GM12875 (cell line): ENCODE measurements at regions not wholly inside any gene's neighbourhood (a gene's known extent, or its start where the extent isn't known, plus 50 kb on each side); places are given as distances from the start of the nearest gene placed in this dataset.

Source experiments
- H3K4me3 ChIP-seq: one replicate; pipeline ENCODE4 v1.5.1; 2011; ENCODE audit warnings: low read depth, low read length, control low read depth
- TF ChIP-seq, protein P1 (sequence below): IDR thresholded peaks from 2 replicates; pipeline ENCODE4 v1.5.1; 2011; ENCODE audit warnings: low read depth, mild to moderate bottlenecking, control low read depth, inconsistent platforms, low read length, moderate library complexity, borderline replicate concordance; ENCODE audit not compliant: insufficient read depth

- H3K4me3 ChIP-seq, result no peak overlapping the region
- TF ChIP-seq, protein P1, sequence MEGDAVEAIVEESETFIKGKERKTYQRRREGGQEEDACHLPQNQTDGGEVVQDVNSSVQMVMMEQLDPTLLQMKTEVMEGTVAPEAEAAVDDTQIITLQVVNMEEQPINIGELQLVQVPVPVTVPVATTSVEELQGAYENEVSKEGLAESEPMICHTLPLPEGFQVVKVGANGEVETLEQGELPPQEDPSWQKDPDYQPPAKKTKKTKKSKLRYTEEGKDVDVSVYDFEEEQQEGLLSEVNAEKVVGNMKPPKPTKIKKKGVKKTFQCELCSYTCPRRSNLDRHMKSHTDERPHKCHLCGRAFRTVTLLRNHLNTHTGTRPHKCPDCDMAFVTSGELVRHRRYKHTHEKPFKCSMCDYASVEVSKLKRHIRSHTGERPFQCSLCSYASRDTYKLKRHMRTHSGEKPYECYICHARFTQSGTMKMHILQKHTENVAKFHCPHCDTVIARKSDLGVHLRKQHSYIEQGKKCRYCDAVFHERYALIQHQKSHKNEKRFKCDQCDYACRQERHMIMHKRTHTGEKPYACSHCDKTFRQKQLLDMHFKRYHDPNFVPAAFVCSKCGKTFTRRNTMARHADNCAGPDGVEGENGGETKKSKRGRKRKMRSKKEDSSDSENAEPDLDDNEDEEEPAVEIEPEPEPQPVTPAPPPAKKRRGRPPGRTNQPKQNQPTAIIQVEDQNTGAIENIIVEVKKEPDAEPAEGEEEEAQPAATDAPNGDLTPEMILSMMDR, result no peak
These were observed 93.2 kb upstream of the TNFSF4 start for GRCh38 chr1:173300061-173301044.

GRCh38 chr1:173301507-173301906 lies 94.4 kb upstream of the TNFSF4 start:
- H3K4me3 ChIP-seq, result no peak overlapping the region
- TF ChIP-seq, protein P1, result no peak

DNA sequence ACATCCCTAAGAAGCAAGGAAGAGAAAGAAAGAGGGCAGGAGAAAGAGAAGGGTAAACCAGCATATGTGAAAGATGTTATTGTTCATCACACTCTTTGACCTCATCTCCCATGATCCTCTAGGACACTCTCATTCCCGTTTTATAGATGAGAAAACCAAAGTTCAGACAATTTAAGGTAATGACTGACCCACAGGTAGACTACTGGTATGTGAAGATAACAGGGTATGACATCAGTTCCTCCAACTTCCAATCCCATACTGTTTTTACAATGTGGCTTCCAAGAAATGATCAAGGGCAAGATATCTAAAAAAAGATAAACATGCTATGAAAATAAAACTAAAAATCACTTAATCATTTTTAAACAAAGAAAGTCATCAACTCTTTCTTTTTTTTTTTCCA lies 95.2 kb upstream of the TNFSF4 start:
- TF ChIP-seq, protein P1, result no peak
- H3K4me3 ChIP-seq, result no peak overlapping the region

- no peak overlapping the region for H3K4me3 ChIP-seq
- TF ChIP-seq, protein P1, result no peak
These were observed 96.0 kb upstream of the TNFSF4 start for GRCh38 chr1:173302890-173303829.

DNA sequence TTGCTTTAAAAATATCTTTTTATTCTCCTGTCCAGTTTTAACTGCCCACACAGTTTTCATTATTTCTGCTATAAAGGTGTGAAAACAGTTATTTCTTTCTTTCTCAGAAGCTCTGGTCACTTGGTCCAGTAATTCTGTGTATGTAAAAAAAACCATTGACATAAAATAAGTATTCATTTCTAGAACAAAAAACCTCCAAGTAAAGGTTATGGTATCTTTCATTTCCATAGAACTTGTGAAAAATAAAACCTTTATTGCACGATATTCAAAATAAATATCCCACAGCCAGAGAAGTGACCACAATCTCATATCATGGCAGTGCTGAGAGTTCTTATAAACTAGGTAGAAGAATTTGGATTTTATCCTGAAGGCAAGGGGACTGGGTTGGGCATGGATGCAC lies 96.9 kb upstream of the TNFSF4 start:
- H3K4me3 ChIP-seq, result no peak overlapping the region
- TF ChIP-seq, protein P1, result no peak

GRCh38 chr1:173304529-173305227 lies 97.5 kb upstream of the TNFSF4 start:
- TF ChIP-seq, protein P1, result no peak

More at GRCh38 chr1:173304529-173305227, 97.5 kb upstream of the TNFSF4 start:
- no peak overlapping the region for H3K4me3 ChIP-seq
